GM21381 (cell line): ENCODE measurements at regions not wholly inside any gene's neighbourhood (a gene's known extent, or its start where the extent isn't known, plus 50 kb on each side); places are given as distances from the start of the nearest gene placed in this dataset.
"Not testable (repeated sequence)": the region's sequence is repeated elsewhere in the genome, so short reads cannot be mapped to it uniquely, and the experiment has no call there.

Experiments
- ATAC-seq: cut with Tn5 transposase; IDR thresholded peaks from one replicate; pipeline ENCODE4 v1.9.1; 2021; ENCODE audit warnings: mild to moderate bottlenecking, moderate library complexity; ENCODE audit not compliant: unreplicated experiment

GRCh38 chr1:101408212-101409042 is 171.6 kb downstream of the S1PR1 start:
- peak; percentile 10 for ATAC-seq

GRCh38 chr1:101409102-101409501 is 172.3 kb downstream of the S1PR1 start:
- no peak for ATAC-seq

- ATAC-seq, result peak; percentile 42
These were observed 173.4 kb downstream of the S1PR1 start for GRCh38 chr1:101410048-101410878.

GRCh38 chr1:101420406-101420805 is 183.6 kb downstream of the S1PR1 start:
- ATAC-seq, result no peak

- not testable (repeated sequence) for ATAC-seq
These were observed 191.3 kb downstream of the S1PR1 start for GRCh38 chr1:101428083-101428482.

GRCh38 chr1:101428562-101428961 is 191.7 kb downstream of the S1PR1 start:
- ATAC-seq, result no peak

GRCh38 chr1:101431956-101432510 is 195.2 kb downstream of the S1PR1 start:
- peak; percentile 37 for ATAC-seq

GRCh38 chr1:101435831-101436511 is 199.2 kb downstream of the S1PR1 start:
- peak; percentile 62 for ATAC-seq

- ATAC-seq, result no peak
These were observed 201.0 kb downstream of the S1PR1 start for GRCh38 chr1:101437800-101438199.

GRCh38 chr1:101438359-101438758 is 201.5 kb downstream of the S1PR1 start:
- ATAC-seq, result peak; percentile 53

- ATAC-seq, result no peak
These were observed 203.7 kb downstream of the S1PR1 start for GRCh38 chr1:101440485-101440884.

GRCh38 chr1:101444381-101444780 is 207.6 kb downstream of the S1PR1 start:
- ATAC-seq, result no peak

GRCh38 chr1:101444873-101445618 is 208.2 kb downstream of the S1PR1 start:
- ATAC-seq, result no peak

- ATAC-seq, result no peak
These were observed 211.2 kb downstream of the S1PR1 start for GRCh38 chr1:101448018-101448417.

GRCh38 chr1:101450691-101451090 is 213.9 kb downstream of the S1PR1 start:
- not testable (repeated sequence) for ATAC-seq

- ATAC-seq, result peak; percentile 60
These were observed 215.1 kb downstream of the S1PR1 start for GRCh38 chr1:101451888-101452287.

- no peak for ATAC-seq
These were observed 216.0 kb downstream of the S1PR1 start for GRCh38 chr1:101452825-101453224.

GRCh38 chr1:101453844-101454243 is 217.0 kb downstream of the S1PR1 start:
- peak; percentile 54 for ATAC-seq

GRCh38 chr1:101455166-101455565 is 218.3 kb downstream of the S1PR1 start:
- no peak for ATAC-seq

- no peak for ATAC-seq
These were observed 223.9 kb downstream of the S1PR1 start for GRCh38 chr1:101460739-101461138.
